GM19455 (cell line): ENCODE measurements at regions not wholly inside any gene's neighbourhood (a gene's known extent, or its start where the extent isn't known, plus 50 kb on each side); places are given as distances from the start of the nearest gene placed in this dataset.

Experiments used
- ATAC-seq: cut with Tn5 transposase; IDR thresholded peaks from one replicate; pipeline ENCODE4 v1.9.1; 2021; ENCODE audit not compliant: unreplicated experiment

DNA sequence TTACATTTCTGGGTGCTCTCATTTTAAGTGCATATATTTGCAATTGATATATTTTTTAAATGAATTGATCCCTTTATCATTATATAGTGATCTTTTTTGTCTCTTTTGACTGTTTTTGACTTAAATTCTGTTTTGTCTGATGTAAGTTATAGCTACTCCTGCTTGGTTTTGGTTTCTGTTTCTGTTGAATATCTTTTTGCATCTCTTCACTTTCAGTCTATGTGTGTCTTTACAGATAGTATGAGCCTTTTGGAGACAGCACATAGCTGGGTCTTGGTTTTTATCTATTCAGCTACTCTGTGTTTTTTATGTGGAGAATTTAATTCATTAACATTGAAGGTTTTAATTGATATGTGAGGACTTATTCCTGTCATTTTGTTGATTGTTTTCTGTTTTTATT lies 311.3 kb downstream of the SPATA31D1 start:
- ATAC-seq = peak; percentile 64

DNA sequence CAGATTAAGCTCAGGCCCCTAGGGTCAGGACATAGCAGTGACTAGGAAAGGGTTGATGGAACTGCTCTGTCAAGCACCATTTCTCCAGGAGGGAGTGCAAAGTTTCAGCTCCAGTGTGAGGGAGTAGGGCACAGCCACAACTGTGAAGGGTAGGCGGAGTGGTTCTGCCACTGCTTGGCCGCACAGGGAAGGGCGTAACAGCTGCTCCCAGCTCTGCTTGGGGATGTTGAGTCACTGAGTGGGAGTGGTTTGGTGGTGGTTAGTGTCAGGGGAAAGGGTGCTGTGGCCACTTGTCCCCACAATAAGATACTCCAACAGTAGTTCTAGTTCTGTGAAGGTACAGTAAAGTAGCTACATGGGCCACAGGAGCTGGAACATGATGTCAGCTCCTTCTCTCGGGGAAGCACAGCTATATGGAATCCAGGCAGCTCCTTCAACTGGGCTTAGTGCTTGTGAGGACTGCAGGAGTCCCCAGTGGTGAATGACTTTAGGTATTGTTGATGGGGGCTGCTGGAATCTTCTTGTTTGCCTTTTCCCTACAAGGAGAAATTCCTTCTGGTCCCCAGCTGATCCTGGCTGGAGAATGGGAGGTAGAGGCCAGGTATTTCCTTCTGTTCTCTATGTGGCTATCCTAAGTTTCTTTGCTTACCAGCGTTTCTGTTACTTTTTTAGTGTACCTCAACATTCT lies 314.5 kb downstream of the SPATA31D1 start:
- ATAC-seq = no peak

DNA sequence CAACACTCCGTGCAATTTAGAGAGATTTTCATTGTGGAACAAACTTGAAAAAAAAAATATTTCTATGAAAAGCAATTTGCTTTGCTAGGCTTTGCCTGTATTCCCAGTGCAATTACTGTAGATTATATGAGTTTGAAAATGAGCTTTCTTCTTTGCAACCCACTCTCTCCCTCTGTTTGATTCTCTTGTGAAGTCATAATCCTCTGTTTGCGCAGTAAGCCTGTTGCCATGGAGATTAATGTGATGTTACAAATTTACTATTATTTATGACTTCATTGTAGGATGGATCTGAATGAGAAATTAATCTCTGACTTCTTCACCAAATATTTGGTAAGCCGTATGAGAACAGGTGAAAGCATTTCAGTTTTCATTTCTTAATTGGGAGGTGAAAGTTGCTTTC lies 320.3 kb downstream of the SPATA31D1 start:
- no peak for ATAC-seq

DNA sequence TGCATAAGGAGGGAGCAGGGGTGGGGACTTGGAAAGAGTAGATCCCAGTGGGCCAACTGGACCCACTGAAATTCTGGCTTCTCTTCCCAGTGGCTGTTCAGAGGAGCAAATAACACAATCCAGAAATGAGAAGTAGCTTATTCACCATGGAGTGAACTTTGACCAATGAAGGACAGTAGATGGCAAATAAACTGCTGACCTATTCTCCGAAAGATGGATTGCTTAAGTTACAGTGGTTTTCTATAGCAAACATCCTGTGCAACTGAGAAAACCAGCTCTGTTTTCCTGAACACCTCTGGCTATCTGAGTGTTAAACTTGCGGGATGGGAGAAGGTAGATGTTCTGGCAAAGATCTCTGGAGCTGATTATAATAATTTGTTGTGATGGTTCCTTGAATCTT lies 325.1 kb downstream of the SPATA31D1 start:
- ATAC-seq = no peak

DNA sequence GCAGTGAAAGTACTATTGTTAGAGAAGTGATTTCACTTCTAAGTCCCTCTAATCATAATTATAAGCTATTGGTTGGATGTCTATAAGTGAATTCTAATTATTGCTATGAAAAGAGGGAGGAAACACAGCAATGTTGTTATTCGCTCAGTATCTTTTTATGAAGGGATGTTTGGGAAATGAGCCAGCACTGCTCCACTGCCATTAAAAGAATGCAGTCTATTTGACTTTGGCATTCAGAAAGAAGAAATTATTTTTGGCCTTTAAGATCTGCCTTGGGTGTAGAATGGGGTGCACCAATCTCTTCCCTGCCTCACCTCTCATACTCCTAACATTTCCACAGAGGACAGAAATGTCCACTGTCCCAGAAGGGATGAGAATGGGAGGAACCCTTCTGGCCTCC lies 332.0 kb downstream of the SPATA31D1 start:
- ATAC-seq = no peak

DNA sequence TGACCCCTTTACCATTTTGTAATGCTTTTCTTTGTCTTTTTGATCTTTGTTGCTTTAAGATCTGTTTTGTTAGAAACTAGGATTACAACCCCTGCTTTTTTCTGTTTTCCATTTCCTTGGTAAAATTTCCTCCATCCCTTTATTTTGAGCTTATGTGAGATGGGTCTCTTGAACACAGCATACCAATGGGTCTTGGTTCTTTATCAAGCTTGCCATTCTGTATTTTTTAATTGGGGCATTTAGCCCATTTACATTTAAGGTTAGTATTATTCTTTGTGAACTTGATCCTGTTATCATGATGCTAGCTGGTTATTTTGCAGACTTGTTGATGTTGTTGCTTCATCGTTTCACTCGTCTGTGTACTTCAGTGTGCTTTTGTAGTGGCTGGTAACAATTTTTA lies 337.3 kb downstream of the SPATA31D1 start:
- ATAC-seq = no peak

DNA sequence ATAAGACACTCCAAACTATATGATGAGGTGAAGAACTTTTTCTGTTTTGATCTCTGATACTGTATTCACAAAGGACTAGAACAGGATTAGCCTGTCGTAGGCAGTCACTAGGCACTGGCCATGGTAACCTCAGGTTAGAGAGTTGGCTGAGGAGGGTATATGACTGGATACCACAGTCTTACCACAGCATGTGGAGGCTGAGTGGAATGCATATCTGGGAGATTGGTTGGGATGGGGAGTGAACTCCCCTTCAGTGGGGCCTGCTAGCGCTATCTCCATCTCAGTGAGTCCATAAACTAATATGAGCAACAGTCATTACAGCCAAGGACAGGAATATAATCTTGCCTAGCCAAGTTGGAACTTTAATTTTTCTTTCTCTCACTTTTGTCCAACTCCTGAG lies 339.1 kb downstream of the SPATA31D1 start:
- ATAC-seq = no peak

DNA sequence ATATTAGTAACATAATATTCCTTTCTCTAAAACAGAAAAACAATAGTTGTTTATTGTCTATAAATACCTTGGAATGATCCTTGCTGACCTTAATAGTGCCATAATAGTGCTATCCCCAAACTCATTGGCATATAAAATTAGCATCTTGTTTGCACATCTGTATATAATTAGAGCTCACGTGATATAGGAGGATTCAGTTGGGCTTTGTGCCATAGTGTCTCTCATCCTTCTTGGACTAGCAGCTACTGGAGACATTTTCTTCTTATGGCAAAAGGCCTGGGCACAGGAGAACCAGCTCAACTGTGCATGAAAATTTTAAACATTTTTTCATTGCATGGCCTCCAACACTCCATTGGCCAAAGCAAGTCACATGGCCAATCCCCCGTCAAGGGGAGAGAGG lies 342.5 kb downstream of the SPATA31D1 start:
- no peak for ATAC-seq

DNA sequence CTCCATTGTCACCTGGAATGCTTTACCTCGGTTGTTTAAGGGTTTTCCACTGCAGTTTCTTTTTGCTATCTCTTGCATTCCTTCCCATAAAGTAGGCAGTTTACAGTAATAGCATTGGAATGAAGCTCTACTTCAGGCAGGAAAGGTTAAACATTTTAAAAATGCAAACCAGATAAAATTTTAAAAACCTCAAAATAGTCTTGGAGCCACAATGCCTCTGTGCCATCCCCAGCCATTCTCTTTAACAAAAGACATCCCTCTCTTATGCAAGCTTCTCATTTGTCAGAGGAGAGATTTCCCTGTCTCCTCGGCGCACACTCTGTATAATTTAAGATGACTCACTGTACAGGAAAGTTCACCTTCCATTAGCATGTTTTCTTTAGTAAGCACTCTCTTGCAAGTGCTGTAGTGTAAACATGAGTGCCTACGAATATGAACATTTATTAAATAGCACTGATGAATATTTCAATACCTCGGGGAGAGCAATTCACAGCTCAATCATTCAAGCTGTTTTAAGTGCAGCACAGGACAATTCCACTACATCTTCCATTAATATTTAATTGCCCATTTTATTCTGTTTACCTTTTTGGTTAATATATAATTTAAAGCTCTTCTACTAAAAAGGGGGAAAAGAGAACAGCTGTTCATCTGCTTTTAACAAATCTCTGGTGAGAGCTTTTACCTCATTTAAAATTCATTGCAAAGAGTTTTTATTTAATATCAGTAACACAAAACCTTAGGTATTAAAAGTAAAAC lies 343.6 kb downstream of the SPATA31D1 start:
- ATAC-seq = no peak

DNA sequence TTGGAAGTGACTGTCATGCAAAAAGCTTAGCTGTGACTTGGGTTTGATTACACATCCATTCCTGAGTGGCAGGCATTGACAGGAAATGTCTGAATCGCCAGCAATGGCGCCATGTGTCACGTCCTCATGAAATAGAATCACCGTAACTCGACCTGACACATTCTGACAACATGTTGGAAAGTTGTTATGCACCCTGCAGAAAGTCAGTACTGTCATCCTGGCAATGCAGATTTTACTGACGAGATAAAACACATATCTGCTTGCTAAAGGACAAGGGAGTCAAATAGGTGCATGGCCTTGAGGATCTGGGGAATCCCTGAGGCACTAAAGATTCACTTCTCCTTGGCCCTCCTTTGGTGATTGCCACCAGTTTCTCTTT lies 344.2 kb downstream of the SPATA31D1 start:
- no peak for ATAC-seq

DNA sequence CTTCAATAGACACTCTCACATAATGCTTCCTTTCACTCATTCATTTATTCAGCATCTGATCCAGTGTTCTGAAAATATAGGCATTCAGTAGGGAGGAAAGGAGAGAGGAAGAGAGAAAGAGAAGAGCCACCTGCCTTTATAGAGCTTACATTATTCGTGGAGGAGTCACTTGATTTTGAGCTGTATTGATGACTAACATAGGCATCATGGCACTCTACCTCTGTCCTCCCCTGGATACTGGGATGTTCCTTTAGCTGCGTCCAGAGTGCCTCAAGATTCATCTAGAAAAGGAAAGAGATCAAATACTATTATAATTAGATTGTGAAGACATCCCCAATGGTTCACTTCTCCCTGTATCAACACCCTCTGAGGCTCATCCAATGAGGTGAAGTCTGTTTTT lies 345.1 kb downstream of the SPATA31D1 start:
- ATAC-seq = no peak

DNA sequence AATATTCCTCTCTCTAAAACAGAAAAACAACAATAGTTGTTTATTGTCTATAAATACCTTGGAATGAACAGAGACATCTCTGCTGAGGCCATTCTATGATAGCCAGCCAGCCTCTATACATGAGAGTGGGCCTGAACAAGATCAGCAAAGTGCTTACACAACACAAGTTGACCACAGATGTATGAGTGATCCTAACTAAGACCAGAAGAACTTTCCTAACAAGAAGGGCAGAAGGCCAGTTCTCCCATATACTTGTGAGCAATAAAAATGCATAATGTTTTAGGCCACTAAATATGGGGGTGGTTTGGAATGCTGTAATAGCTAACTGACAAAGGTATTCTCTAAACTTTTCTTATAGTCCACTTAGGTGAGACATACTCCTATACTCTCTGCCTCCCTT lies 345.7 kb downstream of the SPATA31D1 start:
- no peak for ATAC-seq

DNA sequence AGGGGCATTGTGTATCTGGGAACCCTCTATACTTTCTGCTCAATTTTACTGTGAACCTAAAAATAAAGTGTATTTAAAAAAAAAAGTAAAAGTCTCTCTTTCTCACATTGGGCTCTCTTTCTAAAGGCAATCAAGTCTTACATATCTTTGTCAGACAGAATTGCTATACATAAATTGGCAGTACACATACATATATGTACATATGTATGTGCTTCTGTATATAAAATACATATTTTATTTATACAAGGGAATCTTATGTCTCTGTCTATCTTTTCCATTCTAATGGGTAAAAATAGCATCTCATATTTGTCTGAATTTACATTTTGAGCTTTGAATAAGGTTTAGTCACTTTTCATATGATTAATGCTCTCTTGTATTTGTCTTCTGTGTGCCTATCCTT lies 348.8 kb downstream of the SPATA31D1 start:
- no peak for ATAC-seq

DNA sequence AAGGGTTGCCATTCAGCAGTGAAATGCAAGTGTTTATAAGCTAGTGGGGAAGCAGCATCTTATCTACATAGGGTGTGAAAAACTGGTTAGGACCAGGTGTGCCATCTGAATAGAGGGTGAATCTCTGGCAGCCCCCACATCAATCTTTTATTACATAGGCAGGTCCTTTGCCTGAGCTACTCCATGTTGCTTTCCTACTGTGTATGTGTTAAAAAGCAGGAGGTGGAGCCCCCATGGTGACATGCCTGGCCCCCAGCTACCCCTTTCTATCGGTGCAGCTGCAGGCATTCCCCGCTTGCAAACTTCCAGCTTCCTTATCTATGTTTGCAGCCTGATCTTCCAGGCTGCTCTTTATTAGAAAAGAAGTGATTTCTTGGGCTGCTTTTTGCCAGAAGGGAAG lies 353.5 kb downstream of the SPATA31D1 start:
- no peak for ATAC-seq

DNA sequence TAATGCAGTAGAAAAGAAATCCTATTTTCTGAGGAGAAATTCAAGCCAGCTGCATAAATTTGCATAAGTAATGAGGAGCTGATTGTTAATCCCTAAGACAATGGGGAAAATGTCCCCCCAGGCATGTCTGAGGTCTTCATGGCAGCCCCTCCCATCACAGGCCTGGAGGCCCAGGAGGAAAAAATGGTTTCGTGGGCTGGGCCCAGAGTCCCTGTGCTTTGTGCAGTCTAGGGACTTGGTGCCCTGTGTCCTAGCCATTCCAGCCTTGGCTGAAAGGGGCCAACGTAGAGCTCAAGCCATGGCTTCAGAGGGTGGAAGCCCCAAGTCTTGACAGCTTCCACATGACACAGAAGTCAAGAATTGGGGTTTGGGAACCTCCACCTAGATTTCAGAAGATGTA lies 357.5 kb downstream of the SPATA31D1 start:
- no peak for ATAC-seq

DNA sequence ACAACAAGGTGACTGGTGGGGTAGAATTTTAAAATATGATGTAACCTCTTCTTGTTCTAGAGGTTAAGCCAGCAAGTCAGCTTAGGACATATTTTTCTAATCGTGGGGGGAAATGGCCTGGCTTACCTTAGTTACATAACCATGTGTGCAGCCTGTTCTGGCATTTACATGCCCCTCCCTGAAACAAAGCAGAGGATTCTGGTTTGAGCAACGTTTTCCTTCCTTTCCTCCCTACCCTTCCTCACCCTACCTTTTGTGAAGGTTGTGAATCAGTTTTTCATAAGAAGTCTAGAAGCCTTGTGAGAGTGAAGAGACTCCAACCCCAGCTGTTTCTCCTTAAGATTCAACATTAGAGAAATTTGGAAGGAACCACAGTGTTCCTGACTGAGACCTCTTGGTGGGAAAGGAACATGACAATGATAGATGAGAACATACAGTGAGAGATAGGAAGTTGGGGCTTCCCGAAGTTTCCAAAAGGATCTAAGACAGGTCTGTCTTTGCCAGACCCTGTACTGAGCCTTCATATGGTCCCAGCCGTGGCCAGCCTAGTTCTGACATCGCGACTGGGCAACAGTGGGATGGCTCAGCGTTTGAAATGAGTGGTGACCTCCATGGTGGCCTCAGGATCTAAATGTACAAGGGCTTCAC lies 365.2 kb downstream of the SPATA31D1 start:
- no peak for ATAC-seq

DNA sequence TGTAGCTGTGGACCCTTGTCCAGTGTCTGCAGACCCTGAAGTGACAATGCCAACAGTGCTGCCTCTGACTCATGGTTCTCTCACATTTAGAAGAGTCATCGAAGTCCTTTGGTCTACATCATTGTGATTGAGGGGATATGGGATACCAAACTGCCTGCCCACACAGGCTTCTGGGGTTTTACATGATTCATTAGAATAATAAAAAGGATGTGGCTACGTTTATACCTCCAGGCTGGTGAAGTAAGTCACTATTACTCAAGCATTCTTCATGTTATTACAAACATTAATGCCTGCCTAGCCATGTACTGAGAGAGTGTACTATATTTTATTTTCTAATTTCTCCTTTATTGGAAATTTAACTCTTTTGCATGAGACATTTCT lies 365.7 kb downstream of the SPATA31D1 start:
- no peak for ATAC-seq

DNA sequence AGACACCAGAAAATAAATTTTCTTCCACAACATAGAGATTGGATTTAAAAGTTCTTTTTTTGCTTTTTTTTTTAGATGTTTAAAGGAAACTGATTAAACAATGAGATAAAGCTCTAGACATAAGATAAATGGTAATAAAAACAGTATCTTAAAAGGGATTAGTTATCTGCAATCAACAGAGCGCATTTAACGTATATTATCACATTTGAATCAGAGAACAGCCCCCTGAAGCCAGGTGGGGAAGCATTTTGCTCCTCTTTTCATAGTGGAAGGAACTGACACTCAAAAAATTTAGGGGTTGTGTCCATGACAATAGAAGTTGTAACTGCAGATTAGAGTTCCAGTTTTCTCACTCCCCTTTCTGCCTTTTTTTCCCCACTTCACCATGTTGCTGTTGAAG lies 367.6 kb downstream of the SPATA31D1 start:
- no peak for ATAC-seq

DNA sequence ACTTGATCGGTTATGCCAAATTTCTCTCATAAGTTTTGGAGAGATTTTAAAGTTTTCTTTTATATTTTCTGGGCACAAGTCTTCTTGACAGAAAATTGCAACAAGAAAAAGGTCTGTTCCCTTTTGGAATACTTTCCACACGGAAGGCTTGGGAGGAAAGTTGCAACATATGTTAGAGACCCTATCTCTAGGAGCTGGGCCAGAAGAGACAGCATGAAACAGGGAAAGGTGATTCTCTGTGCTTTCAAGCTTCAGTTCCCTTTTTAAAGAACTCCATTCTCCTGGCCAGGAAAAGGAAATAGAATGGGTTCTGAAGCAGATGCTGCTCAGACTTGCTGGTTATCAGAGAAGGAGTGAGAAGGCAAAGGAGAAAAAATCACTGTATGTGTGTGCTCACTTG lies 368.3 kb downstream of the SPATA31D1 start:
- no peak for ATAC-seq

DNA sequence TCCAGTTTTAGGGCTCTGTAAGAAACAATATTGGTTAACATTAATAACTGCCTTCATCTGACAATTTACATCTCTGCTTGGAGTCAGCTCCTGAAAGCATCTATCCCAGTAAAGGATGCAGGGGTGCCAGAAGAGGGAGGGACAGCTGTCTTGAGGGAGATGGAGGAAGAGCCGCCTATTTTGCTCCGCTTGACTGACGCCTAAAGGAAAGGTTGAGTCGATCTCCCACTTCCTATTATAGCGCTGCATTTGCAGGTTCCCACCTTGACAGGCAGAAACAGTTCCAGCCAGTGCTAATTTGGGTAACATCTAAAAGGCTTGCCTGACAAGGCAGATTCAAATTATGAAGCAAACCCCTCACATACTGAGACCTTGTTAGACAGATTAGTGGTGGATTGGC lies 374.6 kb downstream of the SPATA31D1 start:
- no peak for ATAC-seq

DNA sequence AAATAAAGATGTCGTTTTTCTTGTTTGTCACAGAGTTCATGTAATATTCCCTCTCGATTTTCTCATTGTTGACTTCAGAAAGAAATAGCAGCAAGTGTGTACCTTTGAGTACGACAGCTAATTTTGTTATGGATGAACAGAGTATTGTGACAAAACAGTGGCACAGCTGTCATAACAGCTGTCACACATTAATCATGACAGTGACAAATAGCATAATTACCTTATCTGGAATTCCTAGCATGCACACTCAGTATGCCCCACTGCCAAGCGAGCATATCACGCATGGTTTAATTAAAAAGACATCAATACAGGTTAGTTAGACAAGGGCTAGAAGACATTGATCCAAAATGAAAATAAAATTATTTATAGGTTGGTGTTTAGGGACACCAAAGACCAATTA lies 375.1 kb downstream of the SPATA31D1 start:
- ATAC-seq = no peak

DNA sequence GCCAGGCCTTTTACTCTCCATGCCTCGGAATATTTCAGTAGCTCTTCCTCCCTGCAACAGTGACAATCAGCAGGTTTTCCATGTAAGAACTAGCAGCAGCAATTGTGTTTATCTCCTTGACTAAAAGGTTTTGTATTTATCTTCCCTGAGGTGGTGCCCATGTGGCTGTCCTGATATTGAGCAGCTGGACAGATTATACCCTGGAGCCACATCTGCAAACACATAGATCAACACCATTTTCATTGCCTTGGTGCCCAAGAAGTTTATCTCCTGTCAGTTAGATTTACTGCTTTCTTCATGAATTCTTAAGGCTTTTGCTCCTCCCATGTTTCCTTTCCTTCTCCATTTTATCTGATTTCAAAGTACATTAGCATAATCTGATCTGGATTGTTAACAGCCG lies 378.4 kb downstream of the SPATA31D1 start:
- no peak for ATAC-seq
